ENCODE measurements at regions not wholly inside any gene's neighbourhood (a gene's known extent, or its start where the extent isn't known, plus 50 kb on each side); places are given as distances from the start of the nearest gene placed in this dataset.

- no peak for DNase-seq (ENCODE audit: low spot score)
These were observed 785.3 kb downstream of the ARAP2 start for GRCh38 chr4:35459045-35459444.

GRCh38 chr4:35461931-35462659 lies 782.2 kb downstream of the ARAP2 start:
- DNase-seq (ENCODE audit: low spot score): no peak

- no peak for DNase-seq (ENCODE audit: low spot score)
These were observed 780.9 kb downstream of the ARAP2 start for GRCh38 chr4:35463251-35463952.

DNA sequence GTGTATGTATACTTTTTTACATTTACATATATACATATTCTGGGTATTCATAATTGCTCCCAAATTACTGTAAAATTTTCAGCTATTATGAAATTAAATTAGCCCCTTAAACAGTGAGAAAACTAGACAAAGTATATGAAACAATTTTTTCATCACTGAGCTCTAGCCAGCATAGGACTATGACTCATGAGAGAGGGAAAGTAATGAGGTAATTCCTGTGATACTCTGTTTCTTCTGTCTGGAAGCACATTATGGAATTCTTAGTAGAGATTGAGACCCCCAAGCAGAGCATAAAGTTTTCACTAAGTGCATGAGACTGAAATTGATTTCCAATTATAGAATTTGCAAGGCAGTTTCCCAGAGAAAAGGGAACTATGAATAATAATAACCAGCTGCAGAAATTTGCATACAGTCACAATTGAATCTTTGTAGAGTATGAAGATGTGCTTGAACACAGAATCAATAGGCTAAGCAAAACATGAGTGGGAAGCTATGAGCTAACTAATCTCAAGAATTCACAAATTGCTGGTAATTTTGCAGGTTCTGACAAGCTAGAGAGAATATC lies 779.3 kb downstream of the ARAP2 start:
- DNase-seq (ENCODE audit: low spot score): no peak

DNA sequence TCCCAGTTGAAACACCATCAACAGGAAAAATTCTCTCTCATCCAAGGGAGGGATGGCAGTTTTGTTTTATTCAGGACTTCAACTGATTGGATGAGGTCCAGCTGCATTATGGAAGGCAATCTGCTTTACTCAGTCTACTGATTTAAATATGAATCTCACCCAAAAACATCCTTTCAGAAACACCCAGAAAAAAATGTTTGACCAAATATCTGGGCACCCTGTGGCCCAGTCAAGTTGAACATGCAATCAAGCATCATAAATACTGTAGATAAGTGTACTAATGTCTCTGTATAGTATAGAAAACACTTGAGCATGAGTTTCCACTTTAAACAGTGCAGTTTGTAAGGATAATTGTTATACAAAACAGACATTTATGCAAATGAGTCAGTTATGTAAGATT lies 753.2 kb downstream of the ARAP2 start:
- DNase-seq (ENCODE audit: low spot score): no peak

GRCh38 chr4:35493977-35494376 lies 750.3 kb downstream of the ARAP2 start:
- DNase-seq (ENCODE audit: low spot score): no peak

GRCh38 chr4:35494955-35495354 lies 749.4 kb downstream of the ARAP2 start:
- no peak for DNase-seq (ENCODE audit: low spot score)

DNA sequence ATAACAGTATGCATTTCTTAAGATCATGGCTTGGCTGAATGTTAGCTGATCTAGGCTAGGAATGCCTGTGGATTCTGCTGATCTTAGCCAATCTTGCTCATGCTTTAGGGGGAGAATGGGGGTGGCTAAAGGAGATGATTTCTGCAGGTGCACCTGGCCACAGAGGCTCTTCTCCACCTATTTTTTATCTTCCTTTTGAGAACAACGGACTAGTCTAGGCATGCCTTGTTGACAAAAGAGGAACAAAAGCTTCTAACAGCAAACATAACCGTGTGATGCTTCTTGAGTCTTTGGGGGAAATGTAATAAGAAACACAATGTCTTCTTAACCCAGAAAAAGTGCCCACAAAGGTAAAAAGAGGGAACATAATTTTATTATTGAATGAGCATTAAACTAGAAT lies 743.5 kb downstream of the ARAP2 start:
- DNase-seq (ENCODE audit: low spot score): no peak

- DNase-seq (ENCODE audit: low spot score): no peak
These were observed 740.9 kb downstream of the ARAP2 start for GRCh38 chr4:35503435-35503834.

GRCh38 chr4:35506161-35506560 lies 738.2 kb downstream of the ARAP2 start:
- DNase-seq (ENCODE audit: low spot score): no peak

DNA sequence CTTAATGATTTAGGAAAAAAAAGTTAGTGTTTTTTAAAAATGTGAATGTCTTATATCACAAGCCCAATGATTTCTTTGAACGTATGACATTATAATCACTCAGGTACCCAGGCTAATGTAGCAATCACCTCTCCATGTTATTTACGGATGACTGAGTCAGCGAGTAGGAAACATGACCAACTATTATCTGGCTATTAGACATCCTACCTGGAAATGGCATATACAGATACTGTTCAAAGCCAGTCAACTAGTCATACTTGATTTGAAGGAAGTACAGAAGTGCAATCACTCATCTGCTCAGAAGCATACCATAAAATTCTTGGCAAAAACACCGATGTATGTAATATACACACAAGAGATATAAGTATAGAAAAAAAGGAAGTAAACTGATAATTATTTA lies 732.5 kb downstream of the ARAP2 start:
- DNase-seq (ENCODE audit: low spot score): no peak

DNA sequence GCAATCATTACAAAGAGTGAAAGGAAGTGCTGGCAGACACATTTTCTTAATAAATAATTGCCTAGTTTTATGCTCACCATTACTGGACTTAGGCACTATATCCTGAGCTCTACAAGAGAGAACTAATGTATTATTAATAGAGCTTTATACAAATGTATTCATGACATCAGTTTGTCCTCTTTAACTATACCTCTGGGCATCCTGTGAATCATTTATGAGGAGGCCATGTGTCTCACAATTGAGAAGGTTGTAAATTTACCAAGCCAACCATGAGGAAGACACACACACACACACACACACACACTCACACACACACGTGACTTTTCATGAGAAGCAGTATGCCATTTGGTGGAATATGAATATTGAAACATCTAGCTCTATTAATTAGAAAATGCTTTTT lies 728.2 kb downstream of the ARAP2 start:
- DNase-seq (ENCODE audit: low spot score): no peak

DNA sequence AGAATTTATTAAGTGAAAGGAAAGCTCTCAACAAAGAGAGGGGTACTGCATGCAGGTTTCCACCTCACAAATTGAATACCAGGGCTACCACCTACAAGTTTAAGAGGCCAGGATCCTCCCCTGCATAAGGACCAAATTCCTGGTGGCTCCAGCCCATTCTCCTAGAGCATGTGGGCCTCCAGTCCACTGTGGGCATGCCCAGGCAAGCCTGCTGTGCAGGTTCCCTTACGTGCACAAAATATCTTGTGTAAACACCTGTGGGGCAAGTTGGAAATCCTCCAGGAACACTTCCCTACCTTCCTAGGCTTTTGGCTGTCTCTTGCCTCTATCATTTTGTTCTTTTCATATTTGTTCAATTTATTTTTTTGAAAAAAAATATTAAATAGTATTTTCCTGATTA lies 724.3 kb downstream of the ARAP2 start:
- DNase-seq (ENCODE audit: low spot score): no peak

DNA sequence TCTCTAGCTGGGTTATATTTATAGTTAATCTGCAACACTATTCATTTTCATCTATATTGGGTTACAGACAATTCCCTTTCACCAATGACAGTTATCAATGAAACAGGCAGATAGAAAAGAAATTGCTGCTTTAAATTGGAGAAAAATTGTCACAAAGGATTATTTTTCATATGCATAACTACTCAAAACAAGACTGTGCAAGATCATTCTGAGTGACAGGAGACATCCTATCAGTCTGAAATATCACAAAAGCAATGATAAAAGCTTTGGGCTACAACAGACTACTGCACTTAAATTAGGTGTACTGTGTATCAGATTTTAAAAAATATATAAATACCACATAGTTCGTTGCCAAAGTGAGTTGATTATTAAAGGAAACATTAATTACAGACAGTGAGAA lies 722.6 kb downstream of the ARAP2 start:
- DNase-seq (ENCODE audit: low spot score): no peak

DNA sequence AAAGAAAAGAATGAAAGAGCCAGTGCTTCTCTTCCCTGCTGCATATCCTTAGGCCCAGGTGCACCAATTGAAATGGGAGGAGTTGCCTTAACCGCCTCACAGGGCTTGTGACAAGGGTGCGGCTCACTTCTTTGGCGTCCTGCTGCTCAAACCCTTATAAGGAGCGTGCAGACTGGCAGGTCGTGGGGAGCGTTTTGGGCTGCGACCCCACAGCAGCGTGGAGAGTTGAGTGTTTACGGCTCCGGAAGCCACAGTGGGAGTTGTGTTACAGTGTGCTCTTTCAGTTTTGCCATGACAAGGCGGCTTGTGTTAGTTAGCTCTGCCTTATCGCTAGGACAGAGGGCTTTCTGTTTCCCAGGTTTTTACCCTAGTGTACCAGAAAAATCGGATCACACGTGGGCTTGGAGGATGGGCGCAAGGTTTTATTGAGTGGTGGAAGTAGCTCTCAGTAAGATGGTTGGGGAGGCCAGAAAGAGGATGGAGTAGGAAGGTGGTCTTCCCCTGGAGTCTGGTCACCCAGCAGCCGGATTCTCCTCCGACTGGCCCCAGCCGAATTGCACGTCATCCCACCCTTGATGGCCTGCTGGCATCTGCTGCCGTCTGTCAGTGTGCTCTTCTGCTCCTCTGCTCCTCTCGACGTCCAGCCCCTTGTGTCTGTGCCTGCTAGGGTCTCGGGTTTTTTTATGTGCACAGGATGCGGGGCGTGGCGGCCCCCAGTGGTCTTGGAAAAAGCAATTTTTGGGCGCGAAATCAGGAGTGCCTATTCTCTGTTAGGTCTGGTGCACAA lies 718.9 kb downstream of the ARAP2 start:
- no peak for DNase-seq (ENCODE audit: low spot score)

GRCh38 chr4:35526456-35526855 lies 717.9 kb downstream of the ARAP2 start:
- DNase-seq (ENCODE audit: low spot score): no peak

DNA sequence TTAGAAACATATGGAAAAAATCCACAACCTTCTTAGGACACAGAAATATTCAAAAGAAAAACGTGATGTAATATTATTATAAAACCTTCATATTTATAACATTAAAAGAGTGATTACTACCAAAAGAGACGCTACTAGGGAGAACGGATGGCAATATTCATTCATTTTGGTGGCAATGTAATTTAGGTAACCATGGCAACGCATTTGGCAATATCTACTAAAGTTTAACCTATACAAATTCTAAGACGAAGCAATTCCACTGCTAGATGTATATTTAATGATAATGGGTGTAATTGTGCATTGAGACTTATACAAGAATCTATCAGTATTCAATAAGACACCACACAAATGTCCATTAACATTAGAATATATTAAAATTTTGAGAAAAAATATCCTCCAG lies 709.4 kb downstream of the ARAP2 start:
- no peak for DNase-seq (ENCODE audit: low spot score)

DNA sequence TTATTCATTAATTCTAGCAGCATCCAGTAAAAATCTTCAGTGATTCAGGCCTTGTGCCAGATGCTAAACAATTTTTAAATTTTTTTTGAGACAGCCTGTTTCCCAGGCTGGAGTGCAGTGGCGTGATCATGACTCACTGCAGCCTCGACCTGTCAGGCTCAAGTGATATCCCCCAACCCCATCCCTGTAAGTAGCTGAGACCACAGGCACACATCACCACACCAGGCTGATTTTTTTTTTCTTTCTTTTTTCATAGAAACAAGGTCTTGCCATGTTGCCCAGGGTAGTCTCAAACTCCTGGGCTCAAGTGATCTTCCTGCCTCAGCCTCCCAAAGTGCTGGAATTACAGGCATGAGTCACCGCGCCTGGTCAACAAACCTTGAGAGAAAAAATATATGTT lies 705.5 kb downstream of the ARAP2 start:
- no peak for DNase-seq (ENCODE audit: low spot score)

GRCh38 chr4:35539404-35540055 lies 704.8 kb downstream of the ARAP2 start:
- DNase-seq (ENCODE audit: low spot score): no peak

GRCh38 chr4:35541146-35541887 lies 703.0 kb downstream of the ARAP2 start:
- no peak for DNase-seq (ENCODE audit: low spot score)

DNA sequence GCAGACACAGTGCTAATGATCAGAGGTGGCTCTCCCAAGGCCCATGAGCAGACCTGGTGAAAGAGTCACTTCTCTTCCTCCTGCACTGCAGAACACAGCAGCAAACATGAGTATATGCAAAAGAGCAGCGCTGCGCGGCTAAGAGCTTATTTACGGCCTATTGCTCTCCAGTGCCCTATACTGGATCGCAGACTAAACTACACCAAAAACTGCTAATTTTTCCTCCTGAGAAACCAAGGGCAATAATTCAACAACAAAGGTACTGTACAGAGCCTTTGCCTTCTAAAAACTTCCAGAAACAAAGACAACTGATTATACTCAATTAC lies 702.5 kb downstream of the ARAP2 start:
- no peak for DNase-seq (ENCODE audit: low spot score)

DNA sequence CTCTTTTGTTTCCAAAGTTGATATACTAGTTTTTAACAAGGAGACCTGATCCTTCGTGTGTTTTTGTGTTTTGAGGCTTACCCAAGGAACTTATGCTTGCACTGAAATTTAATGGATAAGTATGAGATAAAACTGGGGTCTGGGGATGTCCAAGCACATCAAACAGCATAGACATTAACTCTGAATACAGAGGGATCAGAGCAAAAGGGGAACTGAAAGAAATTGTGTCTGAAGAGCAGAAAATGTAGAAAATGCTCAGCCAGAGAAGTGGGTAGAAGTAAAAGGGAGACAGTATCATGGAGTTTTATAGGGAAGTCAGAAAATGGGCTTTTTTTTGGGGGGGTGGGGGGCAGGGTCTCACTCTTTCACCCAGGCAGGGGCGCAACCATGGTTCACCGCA lies 695.4 kb downstream of the ARAP2 start:
- no peak for DNase-seq (ENCODE audit: low spot score)
